ENCODE measurements at regions not wholly inside any gene's neighbourhood (a gene's known extent, or its start where the extent isn't known, plus 50 kb on each side); places are given as distances from the start of the nearest gene placed in this dataset.
"Not testable (repeated sequence)": the region's sequence is repeated elsewhere in the genome, so short reads cannot be mapped to it uniquely, and the experiment has no call there.

DNA sequence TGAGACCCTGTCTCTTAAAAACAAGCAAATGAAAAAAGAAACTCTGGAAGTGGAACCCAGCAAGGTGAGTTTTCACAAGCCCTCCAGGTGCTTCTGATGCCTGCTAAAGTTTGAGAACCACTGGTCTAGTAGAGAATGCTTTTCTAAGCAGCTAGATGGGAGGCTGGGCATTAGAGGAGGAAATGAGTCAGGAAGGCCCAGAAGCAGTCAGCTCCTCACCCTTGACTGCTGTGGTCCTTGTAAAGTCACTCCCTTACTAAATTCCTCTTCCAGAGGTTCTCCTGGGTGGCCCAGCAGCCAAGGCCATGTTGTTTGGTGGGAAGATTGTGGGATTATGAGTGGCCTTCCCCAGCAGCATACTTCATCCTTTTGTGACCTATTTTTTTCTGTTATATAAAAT, 52.0 kb upstream of the FYN start:
- no peak for DNase-seq

DNA sequence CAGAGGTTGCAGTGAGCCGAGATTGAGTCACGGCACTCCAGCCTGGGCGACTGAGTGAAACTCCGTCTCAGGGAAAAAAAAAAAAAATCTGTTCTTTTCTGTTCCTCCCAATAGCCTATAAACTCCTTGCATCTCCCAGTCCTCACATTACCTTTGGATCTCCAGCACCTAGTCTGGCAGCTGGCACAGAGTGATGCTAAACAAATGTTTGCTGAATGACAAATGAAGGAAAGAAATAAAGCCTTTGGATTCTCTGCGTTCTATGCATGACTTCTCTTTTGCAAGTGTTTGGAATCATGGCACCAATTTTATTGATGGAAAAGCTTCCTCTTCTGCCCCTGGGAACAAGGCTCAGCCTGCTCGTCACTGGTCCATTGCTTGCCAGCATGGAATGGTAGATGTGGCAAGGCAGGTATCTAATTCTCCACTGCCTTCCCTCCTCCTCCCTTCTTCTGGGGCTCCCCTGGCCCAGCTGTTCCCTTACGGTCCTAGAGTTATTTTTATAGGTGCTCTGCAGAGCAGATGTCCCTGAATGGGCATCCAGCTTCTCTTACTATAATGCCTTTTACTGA, 53.6 kb upstream of the FYN start:
- no peak for DNase-seq

DNA sequence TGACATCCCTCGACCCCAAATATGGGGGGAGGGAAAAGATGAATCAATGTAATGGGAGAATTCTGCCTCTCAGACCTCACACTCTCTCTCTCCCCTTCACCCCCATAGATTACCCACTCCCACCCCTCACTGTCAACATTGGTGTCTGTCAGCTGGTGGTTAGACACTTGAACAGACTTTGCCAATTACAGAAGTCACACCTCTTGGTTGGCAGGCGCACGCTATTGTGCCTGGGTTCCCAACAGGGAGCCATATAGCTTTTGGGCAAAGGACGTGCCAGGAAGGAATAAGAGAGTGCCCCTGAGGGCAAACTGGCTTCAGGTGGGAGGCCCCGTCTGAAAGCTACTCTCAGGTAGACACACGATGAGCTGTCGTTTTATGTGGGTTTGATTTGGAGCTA, 54.1 kb upstream of the FYN start:
- DNase-seq: no peak

DNA sequence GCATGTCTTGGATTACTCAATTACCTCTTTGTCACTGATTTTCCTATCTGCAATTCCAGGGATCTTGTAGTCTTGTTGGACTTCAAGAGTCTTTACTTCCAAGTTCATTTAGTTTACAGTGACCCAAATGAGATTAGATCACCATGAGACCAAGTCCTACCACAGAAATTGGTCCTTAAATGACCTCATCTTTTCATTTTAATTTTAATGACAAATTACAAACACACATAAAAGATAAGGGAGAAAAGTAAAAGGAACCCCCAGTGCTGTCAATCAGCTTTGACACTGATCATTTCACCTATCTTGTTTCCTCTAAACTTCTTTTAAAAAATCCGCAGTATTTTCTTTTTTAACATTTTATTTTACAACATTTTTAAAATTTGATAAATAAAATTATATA, 54.9 kb upstream of the FYN start:
- DNase-seq: no peak

DNA sequence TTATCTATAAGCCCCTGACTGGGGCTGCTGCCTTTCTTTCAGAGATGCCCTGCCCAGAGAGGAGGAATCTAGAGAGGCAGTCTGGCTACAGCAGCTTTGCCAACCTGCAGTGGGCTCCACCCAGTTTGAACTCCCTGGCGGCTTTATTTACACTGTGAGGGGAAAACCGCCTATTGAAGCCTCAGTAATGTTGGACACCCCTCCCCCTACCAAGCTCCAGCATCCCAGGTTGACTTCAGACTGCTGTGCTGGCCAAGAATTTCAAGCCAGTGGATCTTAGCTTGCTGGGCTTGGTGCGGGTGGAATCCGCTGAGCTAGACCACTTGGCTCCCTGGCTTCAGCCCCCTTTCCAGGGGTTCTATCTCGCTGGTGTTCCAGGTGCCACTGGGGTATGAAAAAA, 61.4 kb upstream of the FYN start:
- not testable (repeated sequence) for DNase-seq

DNA sequence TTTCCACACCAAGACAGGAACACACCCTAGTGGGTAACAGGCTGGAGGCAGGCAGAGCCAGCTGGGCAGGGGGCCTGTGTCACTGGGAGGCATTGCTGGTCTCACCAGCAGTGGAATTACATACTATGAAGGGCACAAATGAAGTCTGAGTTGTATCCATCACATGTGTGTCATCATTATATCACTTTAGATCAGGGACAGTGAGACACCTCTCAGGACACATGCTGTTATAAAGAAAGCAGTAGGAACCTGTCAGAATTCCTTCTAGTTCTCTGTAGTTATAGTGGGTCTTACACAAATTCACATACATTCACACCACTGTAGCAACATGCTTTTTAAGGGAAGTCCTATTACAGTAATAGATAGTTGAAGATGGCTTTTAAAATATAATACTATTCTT, 63.5 kb upstream of the FYN start:
- DNase-seq: no peak

DNA sequence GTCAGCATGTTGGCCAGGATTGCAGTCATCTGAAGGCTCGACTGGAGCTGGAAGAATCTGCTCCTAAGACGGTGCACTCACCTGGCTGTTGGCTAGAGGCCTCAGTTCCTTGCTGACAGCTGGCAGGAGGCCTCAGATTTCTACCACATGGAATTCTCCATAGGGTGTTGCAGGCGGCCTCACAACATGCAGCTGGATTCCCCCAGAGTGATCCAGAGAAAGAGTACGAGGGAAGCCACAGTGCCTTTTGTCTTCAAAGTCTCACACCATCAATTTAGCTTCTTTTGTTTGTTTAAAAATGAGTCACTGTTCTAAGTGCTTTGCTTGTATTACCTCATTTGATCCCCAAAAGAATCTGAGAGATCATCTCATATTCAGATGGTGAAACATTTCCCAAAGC, 65.5 kb upstream of the FYN start:
- no peak for DNase-seq

DNA sequence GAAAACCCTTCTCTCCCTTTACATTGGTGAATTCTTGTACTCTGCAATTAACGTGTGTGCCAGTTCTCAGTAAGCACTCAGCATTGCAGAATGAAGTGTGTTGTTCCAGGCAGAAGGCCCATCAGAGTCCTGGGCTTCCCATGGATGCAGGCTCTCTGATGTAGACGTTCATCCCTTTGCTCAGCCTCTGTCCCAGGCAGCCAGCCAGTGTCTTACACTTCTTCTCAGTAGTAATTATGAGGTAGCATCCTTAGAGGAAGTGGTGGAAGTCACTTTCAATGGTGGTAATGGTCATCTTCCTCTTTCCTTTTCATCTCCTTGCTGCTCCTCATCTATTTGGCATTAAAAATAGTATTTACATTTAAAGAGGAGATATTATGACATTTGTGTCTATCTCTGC, 66.7 kb upstream of the FYN start:
- no peak for DNase-seq

DNA sequence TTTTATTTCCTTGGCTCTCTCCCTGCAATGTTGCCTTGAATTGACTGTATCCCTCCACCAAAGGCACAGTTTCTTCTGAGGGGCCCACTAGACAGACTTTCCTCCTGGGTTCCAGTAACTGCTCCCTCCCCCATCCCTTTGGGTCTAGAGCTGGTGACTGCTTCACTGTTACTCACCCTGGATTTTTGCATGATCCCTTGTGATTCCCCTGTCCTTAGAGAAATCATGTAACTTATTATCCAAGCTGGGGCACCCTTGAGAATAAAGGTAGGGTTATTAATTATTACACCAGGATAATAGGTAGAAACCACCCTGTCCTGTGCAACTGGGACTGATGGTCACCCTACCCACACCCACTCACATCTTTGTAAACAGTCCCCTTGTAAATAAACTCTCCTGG, 67.5 kb upstream of the FYN start:
- DNase-seq: no peak

DNA sequence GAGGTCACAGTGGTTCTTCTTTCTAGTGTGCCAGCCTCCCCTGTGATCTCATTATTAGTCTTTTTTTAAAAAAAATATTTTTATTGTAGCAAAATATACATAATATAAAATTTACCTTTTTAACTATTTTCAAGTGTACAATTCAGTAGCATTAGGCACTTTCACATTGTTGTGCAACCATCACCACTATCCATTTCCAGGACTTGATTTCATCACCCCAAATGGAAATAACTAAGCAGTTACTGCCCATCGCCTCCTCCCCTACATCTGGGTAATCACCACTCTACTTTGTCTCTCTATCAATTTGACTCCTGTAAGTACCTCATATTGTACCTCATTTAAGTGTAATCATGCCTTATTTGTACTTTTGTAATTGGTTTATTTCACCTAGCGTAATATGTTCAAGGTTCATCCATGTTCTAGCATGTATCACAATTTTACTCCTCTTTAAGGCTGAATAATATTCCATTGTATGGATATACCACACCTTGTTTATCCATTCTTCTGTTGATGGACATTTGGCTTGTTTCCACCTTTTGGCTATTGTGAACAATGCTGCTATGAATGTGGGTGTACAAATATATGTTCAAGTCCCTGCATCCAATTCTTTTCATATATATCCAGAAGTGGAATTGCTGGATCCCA, 68.6 kb upstream of the FYN start:
- DNase-seq: no peak

DNA sequence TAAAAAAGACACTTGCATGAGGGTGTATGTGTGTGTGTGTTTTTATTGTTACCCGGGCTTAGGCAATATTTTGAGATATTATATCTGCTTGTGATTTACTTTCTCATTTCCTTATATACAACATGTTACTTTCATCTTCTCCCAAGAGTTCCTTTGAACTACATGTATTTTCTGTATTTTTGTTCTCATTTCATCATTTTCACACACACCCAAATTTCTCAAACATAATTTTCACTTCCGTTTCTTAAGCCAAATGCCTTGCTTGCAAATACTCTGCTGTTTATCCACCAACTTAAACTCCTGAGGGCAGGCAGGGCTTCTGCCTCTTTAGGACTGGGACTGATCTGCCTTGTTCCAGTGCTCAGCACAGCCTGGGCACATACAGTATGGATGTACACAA, 69.3 kb upstream of the FYN start:
- DNase-seq: no peak

DNA sequence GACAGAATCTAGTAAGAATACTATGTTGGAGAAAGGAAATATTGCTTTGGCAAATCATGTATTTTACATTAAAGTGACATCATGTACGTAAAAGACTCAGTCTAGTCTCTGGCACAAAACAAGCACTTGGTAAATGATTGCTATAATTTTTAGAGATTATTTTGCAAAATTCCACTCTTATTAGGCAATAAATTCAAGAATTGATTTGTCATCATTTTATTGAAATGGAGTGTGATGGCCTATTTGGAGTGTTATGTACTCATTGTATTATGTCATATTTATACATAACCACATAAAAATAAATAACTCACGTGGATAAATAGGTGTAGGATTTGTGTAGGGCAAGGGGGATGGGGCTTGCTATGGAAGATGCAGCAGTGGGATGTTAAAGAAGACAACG, 70.0 kb upstream of the FYN start:
- DNase-seq: no peak

DNA sequence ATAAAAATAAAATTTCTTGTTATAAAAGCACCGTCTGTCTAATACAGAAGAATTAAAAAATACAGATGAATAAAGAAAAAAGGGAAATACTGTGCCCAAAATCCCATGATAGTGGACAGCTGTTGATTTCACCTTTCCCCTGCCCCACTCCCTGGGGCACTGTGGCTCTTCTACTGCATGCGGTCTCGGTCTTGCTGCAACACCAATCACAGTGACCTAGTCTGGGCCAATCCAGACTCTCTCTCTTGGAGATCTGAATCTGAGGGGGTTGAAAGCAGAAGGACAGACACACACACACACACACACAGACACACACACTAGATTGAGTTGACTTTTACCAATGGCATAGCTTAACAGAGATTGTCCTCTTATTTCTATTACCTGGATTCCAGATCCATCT, 70.5 kb upstream of the FYN start:
- no peak for DNase-seq

DNA sequence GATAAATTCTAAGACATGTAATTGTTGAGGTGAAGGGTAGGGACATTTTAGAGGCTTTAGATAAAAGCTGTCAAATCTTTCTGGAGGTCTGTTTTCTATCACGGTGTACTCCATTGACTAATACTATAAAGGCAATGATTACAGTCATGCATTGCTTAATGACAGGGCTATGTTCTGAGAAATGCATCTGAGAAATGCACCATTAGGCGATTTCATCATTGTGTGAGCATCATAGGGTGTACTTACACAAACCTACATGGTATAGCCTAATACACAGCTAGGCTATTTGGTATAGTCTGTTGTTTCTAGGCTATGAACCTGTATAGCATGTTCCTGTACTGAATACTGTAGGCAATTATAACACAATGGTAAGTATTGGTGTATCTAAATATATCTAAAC, 71.3 kb upstream of the FYN start:
- no peak for DNase-seq

DNA sequence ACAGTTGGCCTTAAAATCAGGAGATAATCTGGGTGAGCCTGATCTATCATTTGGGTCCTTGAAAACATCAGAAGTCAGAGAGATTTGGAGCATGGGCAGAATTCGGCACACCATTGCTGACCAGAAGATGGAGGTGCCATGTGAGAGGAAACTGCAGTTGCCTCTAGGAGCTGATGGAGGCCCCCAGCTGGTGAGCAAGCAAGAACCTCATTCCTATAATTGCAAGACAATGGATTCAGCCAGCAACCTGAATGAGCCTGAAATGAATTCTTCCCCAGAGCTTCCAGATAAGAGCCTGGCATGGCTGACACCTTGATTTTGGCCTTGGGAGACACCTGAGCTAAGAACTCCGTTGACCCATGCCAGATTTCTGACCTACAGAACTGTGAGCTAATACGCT, 76.3 kb upstream of the FYN start:
- DNase-seq: no peak

DNA sequence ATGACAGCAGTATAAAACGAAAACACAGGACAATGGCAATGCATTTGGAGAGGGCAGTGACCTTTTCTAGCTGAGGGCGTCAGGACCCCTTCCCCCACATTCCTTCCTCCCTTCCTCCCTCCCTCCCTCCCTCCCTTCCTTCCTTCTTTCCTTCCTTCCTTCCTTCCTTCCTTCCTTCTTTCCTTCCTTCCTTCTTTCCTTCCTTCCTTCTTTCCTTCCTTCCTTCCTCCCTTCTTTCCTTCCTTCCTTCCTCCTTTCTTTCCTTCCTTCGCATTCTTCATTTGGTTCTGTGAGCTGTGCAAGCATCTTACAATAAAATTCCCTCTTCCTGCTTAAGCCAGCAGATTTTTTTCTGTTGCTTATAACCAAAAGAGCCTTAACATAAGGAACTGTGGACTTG, 76.7 kb upstream of the FYN start:
- DNase-seq: not testable (repeated sequence)

DNA sequence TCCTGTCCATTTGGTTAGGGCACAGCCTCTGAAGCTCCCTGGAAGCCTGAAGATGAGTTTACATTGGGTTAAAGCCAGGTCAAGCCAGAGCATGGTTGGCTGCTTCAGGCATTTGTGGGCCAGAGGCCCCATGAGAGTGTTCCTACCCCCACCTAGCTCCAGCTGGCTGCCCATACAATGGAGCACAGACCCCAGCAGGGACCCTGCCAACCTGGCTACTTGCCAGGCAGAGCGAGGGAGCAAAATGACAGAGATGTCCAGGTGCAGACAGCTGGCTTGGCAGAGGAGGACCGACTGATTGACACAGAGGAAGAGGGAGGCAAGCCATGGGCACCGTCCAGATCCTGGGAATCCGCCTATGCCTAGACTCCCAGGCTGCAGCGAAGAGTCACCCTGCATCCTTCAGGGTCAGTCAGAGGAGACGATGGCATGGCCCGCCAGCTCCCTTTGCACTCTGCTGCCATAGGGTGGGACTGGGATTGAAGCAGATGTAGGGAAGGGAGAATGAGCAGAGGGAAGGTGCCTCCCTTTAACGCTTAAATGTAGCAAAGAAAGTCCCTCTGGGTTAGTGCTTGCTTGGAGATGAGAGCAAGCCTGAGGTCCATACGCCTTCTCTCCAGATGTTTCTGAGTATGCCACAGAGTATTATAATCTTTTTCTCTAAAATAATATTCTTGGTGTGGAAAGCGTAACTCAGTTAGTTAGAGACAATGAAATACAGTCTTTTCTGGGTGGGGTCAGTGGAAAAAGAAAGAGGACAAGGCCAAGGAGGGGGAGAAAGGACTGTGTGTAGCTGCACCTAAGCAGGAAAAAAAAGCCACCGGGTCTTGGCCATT, 77.6 kb upstream of the FYN start:
- DNase-seq: no peak

DNA sequence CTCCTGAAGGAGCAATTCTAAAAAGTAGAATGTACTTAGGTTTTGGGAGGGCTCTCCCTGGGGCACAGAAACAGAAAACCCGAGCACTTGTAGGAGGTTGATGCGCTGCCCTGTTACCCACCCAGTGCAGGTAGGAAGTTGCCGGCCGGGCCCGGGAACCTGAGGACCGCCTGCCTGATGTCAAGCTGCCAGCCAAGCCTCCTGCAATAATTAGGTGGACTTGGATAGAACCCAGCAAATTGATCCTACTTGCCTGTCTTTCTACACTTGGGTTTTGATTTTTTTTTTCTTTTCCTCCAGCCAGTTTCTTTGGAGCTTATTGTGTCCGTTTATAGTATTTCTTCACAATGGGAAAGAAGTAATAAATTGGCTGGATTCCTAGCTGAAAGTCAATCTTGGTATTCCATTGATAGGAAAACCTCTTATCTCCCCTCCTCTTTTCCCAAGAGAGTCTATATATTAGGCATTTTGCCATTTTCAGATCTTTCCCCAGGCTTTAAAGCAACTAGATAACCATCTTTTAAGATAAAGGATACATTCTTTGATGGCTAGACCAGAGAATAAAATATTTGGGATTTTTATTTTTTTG, 78.3 kb upstream of the FYN start:
- no peak for DNase-seq

DNA sequence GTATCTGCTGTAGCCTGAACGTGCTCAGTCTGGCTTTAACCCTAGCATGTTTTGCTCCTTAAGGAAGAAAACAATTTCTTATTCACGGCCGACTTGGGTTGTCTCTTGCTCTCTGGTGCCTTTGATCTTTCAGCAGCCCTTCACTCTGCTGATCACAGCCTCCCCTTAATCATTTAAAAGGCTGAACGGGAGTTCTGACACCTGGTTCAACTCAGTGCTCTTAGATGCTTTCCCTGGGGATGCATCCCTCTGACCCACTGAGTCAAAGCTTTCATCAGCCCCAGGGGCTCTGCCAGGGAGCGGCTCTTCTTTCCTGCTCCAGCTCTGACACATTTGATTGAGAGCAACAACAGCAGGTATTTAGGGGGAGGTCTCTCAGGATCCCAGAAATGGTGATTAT, 79.0 kb upstream of the FYN start:
- no peak for DNase-seq

DNA sequence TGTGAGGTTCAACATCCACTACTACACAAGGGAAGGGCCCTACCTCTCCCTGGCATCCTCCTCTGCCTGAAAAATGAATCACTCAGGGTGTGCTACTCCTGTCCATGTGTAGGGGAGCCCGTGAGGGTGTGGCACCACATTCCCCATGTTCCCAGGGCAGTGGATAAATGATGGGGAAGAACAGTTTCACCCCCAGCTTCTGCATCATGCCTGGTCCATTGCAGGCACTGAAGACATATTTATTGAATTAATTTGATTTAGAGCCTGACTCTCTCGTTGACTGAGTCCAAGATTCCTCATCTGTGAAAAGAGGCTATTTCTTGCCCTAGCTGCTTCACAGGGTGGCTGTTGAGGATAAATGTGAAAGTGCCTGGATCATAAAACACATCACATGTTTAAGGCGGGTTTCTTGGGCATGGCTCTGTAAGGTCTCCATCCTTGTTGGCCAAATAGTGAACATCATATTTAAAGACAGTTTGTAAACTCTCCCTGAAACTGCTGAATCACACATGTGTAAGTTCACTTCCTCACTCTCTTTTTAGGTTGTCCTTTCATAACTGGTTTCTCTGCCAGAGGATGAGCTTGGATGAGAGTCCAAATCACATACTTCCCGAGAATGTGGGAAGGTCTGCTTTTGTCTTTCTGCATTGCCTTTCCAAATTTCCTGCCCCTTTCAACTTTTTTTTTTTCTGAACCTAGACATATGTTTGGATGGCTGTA, 79.7 kb upstream of the FYN start:
- DNase-seq: no peak

DNA sequence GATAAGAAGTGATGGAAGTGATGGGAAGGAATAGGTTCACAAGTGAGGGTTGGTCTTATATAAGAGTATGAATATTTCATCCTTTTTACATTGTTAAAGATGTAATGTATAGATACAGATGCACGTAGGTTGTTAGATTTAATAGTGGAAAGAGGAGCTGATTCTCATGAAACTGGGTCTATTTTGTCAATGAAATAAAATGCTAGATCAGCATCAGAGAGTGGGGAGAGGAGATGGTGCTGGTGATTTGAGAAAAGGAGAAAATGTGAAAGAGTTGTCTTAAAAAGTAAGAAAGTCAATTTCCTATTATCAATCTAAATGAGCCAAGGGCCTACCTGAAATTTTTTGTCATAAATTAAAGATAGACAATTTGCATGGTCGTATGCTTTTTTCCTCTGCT, 82.8 kb upstream of the FYN start:
- no peak for DNase-seq

DNA sequence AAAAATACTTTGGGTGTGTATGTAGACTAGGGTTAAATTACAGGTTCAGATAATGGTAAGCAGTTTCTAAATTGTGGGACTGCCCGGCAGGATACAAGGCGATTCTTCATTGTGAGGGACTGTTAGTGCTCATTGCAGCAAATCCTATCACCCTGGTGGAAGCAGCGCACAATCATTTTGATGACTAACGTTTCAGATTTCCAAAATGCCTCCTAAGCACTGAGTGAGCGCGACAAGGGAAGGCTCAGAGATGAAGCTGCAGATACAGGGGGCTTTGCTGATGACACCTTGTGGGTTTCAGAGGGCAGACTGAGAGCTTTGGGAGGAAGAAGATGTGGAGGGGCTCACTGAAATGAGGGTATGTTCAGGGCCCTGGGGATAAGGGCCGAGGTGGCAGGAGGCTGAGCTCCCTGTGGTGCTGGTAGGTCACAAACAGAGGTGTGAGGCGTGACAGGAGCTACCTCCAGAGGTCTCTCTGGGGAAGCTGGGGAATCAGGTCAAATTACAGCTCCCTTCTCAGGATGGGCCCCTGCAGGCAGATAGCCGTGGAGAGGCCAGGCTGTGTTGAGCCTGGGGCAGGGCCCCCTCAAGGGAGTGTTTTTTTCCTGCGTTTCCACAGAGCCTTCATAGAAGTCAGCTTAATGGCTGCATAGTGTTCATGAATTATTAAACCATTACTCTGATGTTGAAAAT, 84.5 kb upstream of the FYN start:
- no peak for DNase-seq

DNA sequence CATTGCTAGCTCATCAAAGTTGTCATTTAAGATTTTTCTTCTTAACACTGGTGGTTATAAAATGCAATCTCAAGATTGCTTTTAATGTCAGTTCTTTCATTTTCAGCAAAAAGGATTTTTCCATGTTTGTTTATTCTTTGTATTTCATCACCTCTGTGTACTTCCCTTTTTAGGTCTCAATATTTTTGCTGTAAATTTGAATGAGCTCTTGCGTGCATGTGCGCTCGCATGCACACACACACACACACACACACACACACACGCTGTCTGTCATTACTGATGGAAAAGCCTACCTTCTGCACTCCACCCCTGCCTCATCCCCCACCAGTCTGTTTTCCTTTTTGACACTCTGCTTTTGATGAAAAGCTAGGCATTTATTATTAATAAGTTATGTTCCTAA, 85.3 kb upstream of the FYN start:
- no peak for DNase-seq

All from activated CD4-positive, alpha-beta T cell treated with anti-CD3 and anti-CD28 coated beads, Interleukin-2, amount 50 U/mL, for 1 hour (primary cell).